ENCODE measurements at regions not wholly inside any gene's neighbourhood (a gene's known extent, or its start where the extent isn't known, plus 50 kb on each side); places are given as distances from the start of the nearest gene placed in this dataset.

DNA sequence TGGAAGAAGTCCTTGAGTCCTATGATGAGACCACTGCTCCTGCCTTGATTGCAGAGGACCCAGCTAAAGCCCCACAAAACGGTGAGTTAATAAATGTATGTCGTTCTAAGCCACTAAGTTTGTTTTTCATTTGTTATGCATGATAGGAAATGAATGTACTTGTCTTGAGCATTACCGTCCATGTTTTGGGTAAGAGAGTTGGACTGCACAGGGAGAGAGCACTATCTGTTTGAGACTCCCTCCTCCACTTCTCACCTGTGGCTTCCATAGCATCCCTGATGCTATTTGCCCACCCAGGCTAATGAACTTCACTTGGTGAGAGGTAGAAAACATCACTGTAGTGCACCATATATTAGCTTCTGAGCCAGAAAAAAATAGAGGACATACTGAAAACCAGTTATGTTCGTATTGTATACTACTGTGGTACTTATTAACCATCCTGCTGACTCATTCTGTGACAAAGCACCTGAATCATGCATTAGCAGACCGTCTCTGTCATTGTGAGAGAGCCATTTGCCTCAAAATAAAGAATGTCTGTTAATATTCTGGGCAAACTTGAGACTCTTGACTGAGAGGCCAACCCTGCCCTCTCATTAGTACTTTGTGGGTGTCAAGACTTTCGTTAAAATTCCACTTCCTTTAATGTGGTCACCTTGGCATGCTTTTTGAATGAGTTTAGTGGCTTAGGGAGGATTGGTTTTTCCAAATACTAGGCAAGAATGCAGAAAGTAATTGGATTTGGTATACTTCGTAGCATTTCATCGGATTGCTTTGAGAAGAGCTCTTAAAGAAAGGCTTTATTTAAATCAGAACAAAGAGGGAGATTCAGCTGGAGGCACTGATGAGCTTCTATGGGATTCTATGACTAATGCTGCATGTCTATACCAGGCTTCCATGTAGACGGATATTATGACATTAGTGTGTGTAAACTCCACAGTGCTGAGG is 99.3 kb upstream of the GRPR start:
- in situ Hi-C loops (cut with MboI; ENCODE audit: low sequenced_read_pairs in 4 of 4) = no loop called here
- no peak for DNase-seq
- no peaks in the 10 kb centered on the region for H3K36me3 ChIP-seq
- no peaks in the 10 kb centered on the region for H3K27me3 ChIP-seq
- TF ChIP-seq POLR2A (IDR thresholded peaks at IDR 0.05) = no peak
- TF ChIP-seq, protein P1, sequence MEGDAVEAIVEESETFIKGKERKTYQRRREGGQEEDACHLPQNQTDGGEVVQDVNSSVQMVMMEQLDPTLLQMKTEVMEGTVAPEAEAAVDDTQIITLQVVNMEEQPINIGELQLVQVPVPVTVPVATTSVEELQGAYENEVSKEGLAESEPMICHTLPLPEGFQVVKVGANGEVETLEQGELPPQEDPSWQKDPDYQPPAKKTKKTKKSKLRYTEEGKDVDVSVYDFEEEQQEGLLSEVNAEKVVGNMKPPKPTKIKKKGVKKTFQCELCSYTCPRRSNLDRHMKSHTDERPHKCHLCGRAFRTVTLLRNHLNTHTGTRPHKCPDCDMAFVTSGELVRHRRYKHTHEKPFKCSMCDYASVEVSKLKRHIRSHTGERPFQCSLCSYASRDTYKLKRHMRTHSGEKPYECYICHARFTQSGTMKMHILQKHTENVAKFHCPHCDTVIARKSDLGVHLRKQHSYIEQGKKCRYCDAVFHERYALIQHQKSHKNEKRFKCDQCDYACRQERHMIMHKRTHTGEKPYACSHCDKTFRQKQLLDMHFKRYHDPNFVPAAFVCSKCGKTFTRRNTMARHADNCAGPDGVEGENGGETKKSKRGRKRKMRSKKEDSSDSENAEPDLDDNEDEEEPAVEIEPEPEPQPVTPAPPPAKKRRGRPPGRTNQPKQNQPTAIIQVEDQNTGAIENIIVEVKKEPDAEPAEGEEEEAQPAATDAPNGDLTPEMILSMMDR (IDR thresholded peaks at IDR 0.05 in 4 of 5, conservative IDR thresholded peaks at IDR 0.05 in 1 of 5) = no peak
- no peaks in the 10 kb centered on the region for H3K9me3 ChIP-seq
- no peak overlapping the region for H3K27ac ChIP-seq
- ATAC-seq = no peak
- H3K4me1 ChIP-seq = no peaks in the 10 kb centered on the region
- no peak overlapping the region for H3K4me3 ChIP-seq
- intact Hi-C loops (cut with DNase I; ENCODE audit: low total_unique reads) = no loop called here

DNA sequence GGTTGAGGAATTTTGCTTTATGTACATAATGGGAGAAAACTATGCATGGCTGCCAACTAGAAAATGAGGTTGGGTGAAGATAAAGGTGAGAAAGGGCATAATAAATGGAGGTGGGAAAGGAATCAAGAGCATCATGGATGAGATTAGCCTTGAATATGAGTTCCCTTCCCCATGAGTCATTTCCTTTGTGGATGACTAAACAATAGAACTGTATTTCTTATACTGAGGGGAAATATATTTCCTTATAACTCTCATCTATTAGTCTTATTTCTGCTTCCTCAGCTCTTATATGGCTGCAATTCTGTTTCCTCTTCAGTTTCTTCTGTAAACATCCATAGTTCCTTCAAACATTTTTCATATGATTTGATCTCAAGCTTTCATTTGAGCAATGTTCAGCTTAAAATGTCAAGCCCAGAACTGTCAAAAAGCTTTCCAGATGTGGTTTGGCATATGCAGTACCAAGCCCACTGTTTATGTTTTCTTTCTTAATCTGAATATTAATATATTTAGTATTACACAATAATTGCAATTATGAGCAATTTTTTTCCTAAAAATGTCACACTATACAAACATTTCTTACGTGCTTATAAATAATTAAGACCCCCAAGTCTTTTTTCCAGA is 100.7 kb upstream of the GRPR start:
- Histone ChIP-seq H3K27ac (no peak overlapping the region), H3K36me3 (no peaks in the 10 kb centered on the region), H3K9me3 (no peaks in the 10 kb centered on the region), H3K4me1 (no peaks in the 10 kb centered on the region), H3K4me3 (no peak overlapping the region), H3K27me3 (no peaks in the 10 kb centered on the region)
- ATAC-seq (no peak), DNase-seq (no peak)
- in situ Hi-C loops (cut with MboI; ENCODE audit: low sequenced_read_pairs in 4 of 4) = no loop called here
- no peak for TF ChIP-seq POLR2A (IDR thresholded peaks at IDR 0.05)
- TF ChIP-seq, protein P1 (IDR thresholded peaks at IDR 0.05 in 4 of 5, conservative IDR thresholded peaks at IDR 0.05 in 1 of 5) = no peak
- intact Hi-C loops (cut with DNase I; ENCODE audit: low total_unique reads) = no loop called here

DNA sequence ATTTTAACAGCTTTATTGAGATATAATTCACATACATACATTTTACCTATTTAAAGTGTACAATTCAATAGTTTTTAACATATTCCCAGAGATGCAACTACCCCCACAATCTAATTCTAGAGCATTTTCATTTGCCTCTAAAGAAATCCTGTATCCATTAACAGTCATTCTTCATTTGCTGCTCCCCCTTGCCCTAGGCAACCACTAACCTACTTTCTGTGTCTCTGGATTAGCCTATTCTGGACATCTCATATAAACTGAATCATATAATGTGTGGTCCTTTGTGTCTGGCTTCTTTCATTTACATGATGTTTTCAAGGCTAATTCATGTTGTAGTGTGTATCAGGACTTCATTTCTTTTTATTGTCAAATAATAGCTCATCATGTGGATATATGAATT is 105.1 kb upstream of the GRPR start:
- no peaks in the 10 kb centered on the region for H3K9me3 ChIP-seq
- H3K27me3 ChIP-seq = no peaks in the 10 kb centered on the region
- intact Hi-C loops (cut with DNase I; ENCODE audit: low total_unique reads) (no loop called here), in situ Hi-C loops (cut with MboI; ENCODE audit: low sequenced_read_pairs in 4 of 4) (no loop called here)
- H3K27ac ChIP-seq = no peak overlapping the region
- DNase-seq (no peak), ATAC-seq (no peak)
- H3K36me3 ChIP-seq = no peaks in the 10 kb centered on the region
- TF ChIP-seq POLR2A (IDR thresholded peaks at IDR 0.05) = no peak
- TF ChIP-seq, protein P1 (IDR thresholded peaks at IDR 0.05 in 4 of 5, conservative IDR thresholded peaks at IDR 0.05 in 1 of 5) = no peak
- no peak overlapping the region for H3K4me3 ChIP-seq
- no peaks in the 10 kb centered on the region for H3K4me1 ChIP-seq

DNA sequence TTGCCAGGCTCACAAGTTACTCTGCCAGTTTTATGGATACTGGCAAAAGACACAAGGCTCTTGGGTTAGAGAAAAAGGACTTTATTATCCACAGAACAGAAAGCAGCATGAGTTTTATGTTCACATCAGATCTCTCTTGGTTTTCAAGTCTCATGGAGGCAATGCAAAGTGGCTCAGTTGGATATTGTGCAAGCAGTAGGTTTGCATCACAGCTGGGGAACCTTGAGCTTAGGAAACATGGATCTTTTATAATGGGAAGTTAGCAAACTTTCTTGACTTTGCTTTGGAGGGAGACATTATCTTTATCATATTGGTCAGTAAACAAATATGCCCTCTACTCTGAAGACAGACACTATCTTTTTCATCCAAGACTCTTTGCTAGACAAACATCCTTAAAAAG is 109.2 kb upstream of the GRPR start:
- no peaks in the 10 kb centered on the region for H3K27me3 ChIP-seq
- ATAC-seq (no peak), DNase-seq (no peak)
- H3K4me3 ChIP-seq = no peak overlapping the region
- H3K27ac ChIP-seq = no peak overlapping the region
- H3K9me3 ChIP-seq = no peaks in the 10 kb centered on the region
- intact Hi-C loops (cut with DNase I; ENCODE audit: low total_unique reads) (no loop called here), in situ Hi-C loops (cut with MboI; ENCODE audit: low sequenced_read_pairs in 4 of 4) (no loop called here)
- TF ChIP-seq, protein P1 (IDR thresholded peaks at IDR 0.05 in 4 of 5, conservative IDR thresholded peaks at IDR 0.05 in 1 of 5) = no peak
- TF ChIP-seq POLR2A (IDR thresholded peaks at IDR 0.05) = no peak
- H3K4me1 ChIP-seq = no peaks in the 10 kb centered on the region
- no peaks in the 10 kb centered on the region for H3K36me3 ChIP-seq

Data from gastrocnemius medialis (tissue), 4 donors.